ENCODE measurements at regions not wholly inside any gene's neighbourhood (a gene's known extent, or its start where the extent isn't known, plus 50 kb on each side); places are given as distances from the start of the nearest gene placed in this dataset.

- DNase-seq (ENCODE audit: low spot score), result no peak
Observed at GRCh38 chr6:149150301-149150700, 167.2 kb upstream of the TAB2 start.

- DNase-seq (ENCODE audit: low spot score), result peak; percentile 36
Observed at GRCh38 chr6:149150801-149151398, 166.6 kb upstream of the TAB2 start.

GRCh38 chr6:149152521-149152920, 165.0 kb upstream of the TAB2 start:
- DNase-seq (ENCODE audit: low spot score), result no peak

GRCh38 chr6:149153100-149153499, 164.4 kb upstream of the TAB2 start:
- DNase-seq (ENCODE audit: low spot score), result no peak

GRCh38 chr6:149153693-149154092, 163.8 kb upstream of the TAB2 start:
- DNase-seq (ENCODE audit: low spot score), result no peak

GRCh38 chr6:149154261-149154821, 163.2 kb upstream of the TAB2 start:
- DNase-seq (ENCODE audit: low spot score), result peak; percentile 43

- no peak for DNase-seq (ENCODE audit: low spot score)
Observed at GRCh38 chr6:149157126-149157525, 160.4 kb upstream of the TAB2 start.

- no peak for DNase-seq (ENCODE audit: low spot score)
Observed at GRCh38 chr6:149158076-149158475, 159.4 kb upstream of the TAB2 start.

GRCh38 chr6:149160943-149161342, 156.6 kb upstream of the TAB2 start:
- DNase-seq (ENCODE audit: low spot score), result no peak

- no peak for DNase-seq (ENCODE audit: low spot score)
Observed at GRCh38 chr6:149162924-149163323, 154.6 kb upstream of the TAB2 start.

GRCh38 chr6:149164199-149164750, 153.2 kb upstream of the TAB2 start:
- no peak for DNase-seq (ENCODE audit: low spot score)

- no peak for DNase-seq (ENCODE audit: low spot score)
Observed at GRCh38 chr6:149166336-149166735, 151.2 kb upstream of the TAB2 start.

- no peak for DNase-seq (ENCODE audit: low spot score)
Observed at GRCh38 chr6:149166747-149167146, 150.8 kb upstream of the TAB2 start.

GRCh38 chr6:149168968-149169367, 148.5 kb upstream of the TAB2 start:
- no peak for DNase-seq (ENCODE audit: low spot score)

- no peak for DNase-seq (ENCODE audit: low spot score)
Observed at GRCh38 chr6:149169761-149170511, 147.6 kb upstream of the TAB2 start.

- no peak for DNase-seq (ENCODE audit: low spot score)
Observed at GRCh38 chr6:149170564-149171452, 146.7 kb upstream of the TAB2 start.

- no peak for DNase-seq (ENCODE audit: low spot score)
Observed at GRCh38 chr6:149173222-149173621, 144.3 kb upstream of the TAB2 start.

GRCh38 chr6:149174962-149175361, 142.6 kb upstream of the TAB2 start:
- DNase-seq (ENCODE audit: low spot score), result no peak

GRCh38 chr6:149176971-149177667, 140.4 kb upstream of the TAB2 start:
- no peak for DNase-seq (ENCODE audit: low spot score)

- no peak for DNase-seq (ENCODE audit: low spot score)
Observed at GRCh38 chr6:149179431-149179830, 138.1 kb upstream of the TAB2 start.

GRCh38 chr6:149181304-149181703, 136.2 kb upstream of the TAB2 start:
- DNase-seq (ENCODE audit: low spot score), result no peak

- DNase-seq (ENCODE audit: low spot score), result no peak
Observed at GRCh38 chr6:149182262-149182661, 135.2 kb upstream of the TAB2 start.
